ENCODE measurements at regions not wholly inside any gene's neighbourhood (a gene's known extent, or its start where the extent isn't known, plus 50 kb on each side); places are given as distances from the start of the nearest gene placed in this dataset.

- Histone ChIP-seq H3K36me3 (ENCODE audit: insufficient read depth, low read length) (peaks cover 12% of the 10 kb centered on the region), H3K9me3 (ENCODE audit: low read length) (no peaks in the 10 kb centered on the region), H3K4me1 (ENCODE audit: insufficient read depth, low read length) (peaks cover 5% of the 10 kb centered on the region), H3K27ac (ENCODE audit: low read depth, low read length) (no peak overlapping the region), H3K4me3 (ENCODE audit: low read length) (no peak overlapping the region), H3K27me3 (ENCODE audit: insufficient read depth, low read length, poor library complexity, severe bottlenecking) (no peaks in the 10 kb centered on the region)
- Mint-ChIP-seq H3K4me1 (peaks cover 3 to 5% (median 4%) of the 10 kb centered on the region in 3 donors), H3K27me3 (peaks cover 0 to under 1% of the 10 kb centered on the region in 2 donors), H3K9me3 (no peaks in the 10 kb centered on the region), H3K4me3 (no peak overlapping the region), H3K27ac (peak overlapping the region in 3 of 8 donors; percentile 17 to 85 (median 32)), H3K36me3 (peaks cover 0 to 85% (median 6%) of the 10 kb centered on the region in 3 donors)
- ChIA-PET CTCF (interaction anchor here (0.7 to 12.7 kb wide), 22 partner anchors 8 to 101 kb away, joined by 3 to 110 read pairs (median 6); partner anchors contain the start of gene GLRX5), POLR2A (interaction anchor here (0.6 kb wide), 1 partner anchor 236 kb away, joined by 4 read pairs; no protein-coding TSS in a partner anchor)
- no peak for DNase-seq
Observed at GRCh38 chr14:95442016-95442632, 74.3 kb downstream of the SYNE3 start.

- no peak overlapping the region for H3K27ac ChIP-seq (ENCODE audit: low read depth, low read length)
- ChIA-PET POLR2A (no interaction called here), CTCF (interaction anchor here (0.9 to 12.7 kb wide), 6 partner anchors 13 to 87 kb away, joined by 3 to 110 read pairs (median 4); no protein-coding TSS in a partner anchor)
- no peak overlapping the region for H3K27ac Mint-ChIP-seq
- no peaks in the 10 kb centered on the region for H3K27me3 Mint-ChIP-seq
- no peaks in the 10 kb centered on the region for H3K9me3 Mint-ChIP-seq
- no peak for DNase-seq
- peaks cover 4 to 87% (median 14%) of the 10 kb centered on the region in 3 donors for H3K36me3 Mint-ChIP-seq
- no peak overlapping the region for H3K4me3 ChIP-seq (ENCODE audit: low read length)
- peaks cover 5% of the 10 kb centered on the region for H3K4me1 ChIP-seq (ENCODE audit: insufficient read depth, low read length)
- H3K9me3 ChIP-seq (ENCODE audit: low read length), result no peaks in the 10 kb centered on the region
- H3K4me1 Mint-ChIP-seq, result peaks cover 3 to 5% (median 4%) of the 10 kb centered on the region in 3 donors
- H3K4me3 Mint-ChIP-seq, result no peak overlapping the region
- peaks cover 12% of the 10 kb centered on the region for H3K36me3 ChIP-seq (ENCODE audit: insufficient read depth, low read length)
- H3K27me3 ChIP-seq (ENCODE audit: insufficient read depth, low read length, poor library complexity, severe bottlenecking), result no peaks in the 10 kb centered on the region
Observed at GRCh38 chr14:95440951-95441350, 75.5 kb downstream of the SYNE3 start.

DNA sequence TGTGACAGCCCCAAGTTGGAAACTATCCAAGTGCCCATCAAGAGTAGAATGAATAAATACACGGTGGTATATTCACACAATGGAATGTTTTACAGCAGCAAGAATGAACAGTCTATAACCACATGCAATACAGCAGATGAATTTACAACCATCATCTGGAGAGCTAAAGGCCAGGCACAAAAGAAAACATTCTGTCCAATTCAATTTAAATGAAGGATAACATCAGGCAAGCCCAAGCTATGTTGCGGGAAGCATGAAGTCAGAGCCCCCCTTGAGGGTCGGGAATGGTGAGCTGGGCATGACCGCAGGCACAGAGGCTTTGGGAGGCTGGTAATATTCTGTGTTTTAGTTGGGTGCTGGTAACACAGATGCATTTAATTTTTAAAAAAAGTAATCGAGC is 76.0 kb downstream of the SYNE3 start:
- H3K4me3 ChIP-seq (ENCODE audit: low read length), result no peak overlapping the region
- DNase-seq, result no peak
- peak overlapping the region in 1 of 8 donors; percentile 83 for H3K27ac Mint-ChIP-seq
- no peaks in the 10 kb centered on the region for H3K9me3 ChIP-seq (ENCODE audit: low read length)
- no peaks in the 10 kb centered on the region for H3K9me3 Mint-ChIP-seq
- CTCF ChIA-PET, result interaction anchor here (0.9 to 12.7 kb wide), 5 partner anchors 12 to 87 kb away, joined by 3 to 110 read pairs (median 4); no protein-coding TSS in a partner anchor
- H3K36me3 Mint-ChIP-seq, result peaks cover 4 to 87% (median 19%) of the 10 kb centered on the region in 3 donors
- H3K27me3 Mint-ChIP-seq, result no peaks in the 10 kb centered on the region
- H3K27me3 ChIP-seq (ENCODE audit: insufficient read depth, low read length, poor library complexity, severe bottlenecking), result no peaks in the 10 kb centered on the region
- H3K4me1 Mint-ChIP-seq, result peaks cover 3 to 5% (median 4%) of the 10 kb centered on the region in 3 donors
- peaks cover 12% of the 10 kb centered on the region for H3K36me3 ChIP-seq (ENCODE audit: insufficient read depth, low read length)
- H3K4me1 ChIP-seq (ENCODE audit: insufficient read depth, low read length), result peaks cover 5% of the 10 kb centered on the region
- H3K27ac ChIP-seq (ENCODE audit: low read depth, low read length), result no peak overlapping the region
- H3K4me3 Mint-ChIP-seq, result no peak overlapping the region
- POLR2A ChIA-PET, result no interaction called here

- Mint-ChIP-seq H3K27me3 (no peaks in the 10 kb centered on the region), H3K36me3 (peaks cover 9 to 87% (median 21%) of the 10 kb centered on the region in 3 donors), H3K9me3 (no peaks in the 10 kb centered on the region), H3K27ac (no peak overlapping the region), H3K4me3 (no peak overlapping the region), H3K4me1 (peaks cover 3 to 5% (median 4%) of the 10 kb centered on the region in 3 donors)
- no peaks in the 10 kb centered on the region for H3K27me3 ChIP-seq (ENCODE audit: insufficient read depth, low read length, poor library complexity, severe bottlenecking)
- peaks cover 5% of the 10 kb centered on the region for H3K4me1 ChIP-seq (ENCODE audit: insufficient read depth, low read length)
- no peak overlapping the region for H3K4me3 ChIP-seq (ENCODE audit: low read length)
- no peaks in the 10 kb centered on the region for H3K9me3 ChIP-seq (ENCODE audit: low read length)
- H3K27ac ChIP-seq (ENCODE audit: low read depth, low read length), result no peak overlapping the region
- no peak for DNase-seq
- POLR2A ChIA-PET, result no interaction called here
- peaks cover 15% of the 10 kb centered on the region for H3K36me3 ChIP-seq (ENCODE audit: insufficient read depth, low read length)
- CTCF ChIA-PET, result interaction anchor here (6.8 to 12.7 kb wide), 2 partner anchors 84 to 88 kb away, joined by 41 to 110 read pairs; no protein-coding TSS in a partner anchor
Observed at GRCh38 chr14:95439881-95440280, 76.6 kb downstream of the SYNE3 start.

GRCh38 chr14:95437715-95438114 is 78.7 kb downstream of the SYNE3 start:
- no peak overlapping the region for H3K27ac ChIP-seq (ENCODE audit: low read depth, low read length)
- no peak overlapping the region for H3K4me3 ChIP-seq (ENCODE audit: low read length)
- DNase-seq, result no peak
- Mint-ChIP-seq H3K4me1 (peaks cover 2% of the 10 kb centered on the region in 3 donors), H3K27ac (peak overlapping the region in 3 of 8 donors; percentile 26 to 66 (median 50)), H3K36me3 (peaks cover 9 to 92% (median 21%) of the 10 kb centered on the region in 3 donors), H3K4me3 (no peak overlapping the region), H3K9me3 (no peaks in the 10 kb centered on the region), H3K27me3 (no peaks in the 10 kb centered on the region)
- ChIA-PET CTCF (interaction anchor here (0.9 to 12.7 kb wide), 2 partner anchors 26 to 90 kb away, joined by 3 to 110 read pairs; no protein-coding TSS in a partner anchor), POLR2A (no interaction called here)
- no peaks in the 10 kb centered on the region for H3K9me3 ChIP-seq (ENCODE audit: low read length)
- H3K4me1 ChIP-seq (ENCODE audit: insufficient read depth, low read length), result peaks cover 1% of the 10 kb centered on the region
- no peaks in the 10 kb centered on the region for H3K27me3 ChIP-seq (ENCODE audit: insufficient read depth, low read length, poor library complexity, severe bottlenecking)
- H3K36me3 ChIP-seq (ENCODE audit: insufficient read depth, low read length), result peaks cover 33% of the 10 kb centered on the region

GRCh38 chr14:95436354-95436753 is 80.1 kb downstream of the SYNE3 start:
- Mint-ChIP-seq H3K9me3 (no peaks in the 10 kb centered on the region), H3K4me3 (no peak overlapping the region), H3K4me1 (no peaks in the 10 kb centered on the region), H3K36me3 (peaks cover 9 to 91% (median 23%) of the 10 kb centered on the region in 3 donors), H3K27me3 (no peaks in the 10 kb centered on the region), H3K27ac (peak overlapping the region in 1 of 8 donors; percentile 68)
- CTCF ChIA-PET, result interaction anchor here (2.4 to 12.7 kb wide), 2 partner anchors 11 to 91 kb away, joined by 11 to 110 read pairs; no protein-coding TSS in a partner anchor
- DNase-seq, result no peak
- Histone ChIP-seq H3K27me3 (ENCODE audit: insufficient read depth, low read length, poor library complexity, severe bottlenecking) (no peaks in the 10 kb centered on the region), H3K27ac (ENCODE audit: low read depth, low read length) (no peak overlapping the region), H3K9me3 (ENCODE audit: low read length) (no peaks in the 10 kb centered on the region), H3K36me3 (ENCODE audit: insufficient read depth, low read length) (peaks cover 40% of the 10 kb centered on the region), H3K4me3 (ENCODE audit: low read length) (no peak overlapping the region), H3K4me1 (ENCODE audit: insufficient read depth, low read length) (no peaks in the 10 kb centered on the region)
- POLR2A ChIA-PET, result no interaction called here

DNA sequence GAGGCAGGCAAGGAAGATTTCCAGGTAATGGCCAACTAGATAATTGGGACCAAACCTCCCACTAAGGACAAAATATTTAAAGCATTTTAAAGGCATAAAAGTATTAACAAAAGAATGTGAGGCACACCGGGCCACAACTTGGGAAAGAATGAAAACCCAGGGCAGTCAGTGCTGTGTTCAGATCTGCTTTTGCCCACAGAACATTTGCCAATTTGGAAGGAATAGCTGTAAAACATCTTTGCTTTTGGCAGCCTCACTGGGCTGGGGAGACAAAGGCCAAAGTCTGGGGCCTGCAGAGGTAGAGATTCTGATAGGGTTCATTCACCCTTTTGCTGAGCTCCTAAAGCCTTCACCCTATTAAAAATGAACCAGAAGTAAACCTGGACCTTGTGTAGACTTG is 82.3 kb downstream of the SYNE3 start:
- Histone ChIP-seq H3K4me3 (ENCODE audit: low read length) (no peak overlapping the region), H3K9me3 (ENCODE audit: low read length) (no peaks in the 10 kb centered on the region), H3K4me1 (ENCODE audit: insufficient read depth, low read length) (no peaks in the 10 kb centered on the region), H3K36me3 (ENCODE audit: insufficient read depth, low read length) (peaks cover 48% of the 10 kb centered on the region), H3K27ac (ENCODE audit: low read depth, low read length) (no peak overlapping the region), H3K27me3 (ENCODE audit: insufficient read depth, low read length, poor library complexity, severe bottlenecking) (no peaks in the 10 kb centered on the region)
- POLR2A ChIA-PET, result no interaction called here
- DNase-seq, result no peak
- peak overlapping the region in 1 of 8 donors; percentile 18 for H3K27ac Mint-ChIP-seq
- H3K36me3 Mint-ChIP-seq, result peaks cover 9 to 93% (median 26%) of the 10 kb centered on the region in 3 donors
- no peak overlapping the region for H3K4me3 Mint-ChIP-seq
- no peaks in the 10 kb centered on the region for H3K27me3 Mint-ChIP-seq
- CTCF ChIA-PET, result interaction anchor here (0.9 to 1.9 kb wide), 2 partner anchors 8 to 11 kb away, joined by 5 read pairs; no protein-coding TSS in a partner anchor
- H3K9me3 Mint-ChIP-seq, result no peaks in the 10 kb centered on the region
- H3K4me1 Mint-ChIP-seq, result no peaks in the 10 kb centered on the region

DNA sequence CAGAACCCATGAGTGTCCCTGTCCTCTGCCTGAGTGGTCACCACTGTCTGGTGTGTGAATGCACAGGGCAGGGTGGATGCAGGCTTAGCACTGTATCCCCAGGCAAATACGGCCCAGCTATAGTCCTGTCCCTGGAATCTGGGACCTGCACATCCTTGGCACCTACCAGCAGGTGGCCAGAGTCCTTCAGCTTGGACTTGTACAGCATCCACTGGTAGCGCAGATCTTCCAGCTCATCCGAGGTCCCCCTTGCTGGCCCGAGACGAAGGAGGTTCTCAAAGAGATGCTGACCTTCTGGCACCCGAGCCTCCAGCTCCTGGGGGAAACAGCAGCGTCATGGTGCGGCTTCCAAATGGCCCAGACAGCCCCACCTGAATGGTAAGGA is 83.4 kb downstream of the SYNE3 start:
- no peaks in the 10 kb centered on the region for H3K27me3 ChIP-seq (ENCODE audit: insufficient read depth, low read length, poor library complexity, severe bottlenecking)
- Mint-ChIP-seq H3K9me3 (no peaks in the 10 kb centered on the region), H3K4me3 (no peak overlapping the region), H3K27me3 (no peaks in the 10 kb centered on the region), H3K27ac (no peak overlapping the region), H3K4me1 (no peaks in the 10 kb centered on the region), H3K36me3 (peaks cover 9 to 93% (median 26%) of the 10 kb centered on the region in 3 donors)
- no peak overlapping the region for H3K4me3 ChIP-seq (ENCODE audit: low read length)
- no peaks in the 10 kb centered on the region for H3K4me1 ChIP-seq (ENCODE audit: insufficient read depth, low read length)
- DNase-seq, result no peak
- H3K36me3 ChIP-seq (ENCODE audit: insufficient read depth, low read length), result peaks cover 45% of the 10 kb centered on the region
- H3K9me3 ChIP-seq (ENCODE audit: low read length), result no peaks in the 10 kb centered on the region
- no peak overlapping the region for H3K27ac ChIP-seq (ENCODE audit: low read depth, low read length)
- ChIA-PET POLR2A (no interaction called here), CTCF (interaction anchor here (1.9 kb wide), 1 partner anchor 9 kb away, joined by 5 read pairs; no protein-coding TSS in a partner anchor)
